IMR-90 (cell line): ENCODE measurements at regions not wholly inside any gene's neighbourhood (a gene's known extent, or its start where the extent isn't known, plus 50 kb on each side); places are given as distances from the start of the nearest gene placed in this dataset.

Experiments used
- CHD1 ChIP-seq: IDR thresholded peaks from 2 replicates; pipeline ENCODE4 v1.6.1; 2012; ENCODE audit warnings: low read depth, low read length, improper control_type of control experiment
- CTCF ChIP-seq: conservative IDR thresholded peaks from 2 replicates; pipeline ENCODE4 v1.5.1; 2012; ENCODE audit warnings: mild to moderate bottlenecking, low read depth, low read length, improper control_type of control experiment
- MAZ ChIP-seq: IDR thresholded peaks from 2 replicates; pipeline ENCODE4 v1.6.1; 2012; ENCODE audit warnings: low read depth, mild to moderate bottlenecking, low read length, improper control_type of control experiment, moderate library complexity, borderline replicate concordance
- MXI1 ChIP-seq: IDR thresholded peaks from 2 replicates; pipeline ENCODE4 v1.6.1; 2012; ENCODE audit warnings: low read depth, mild to moderate bottlenecking, low read length, moderate library complexity, borderline replicate concordance
- POLR2A ChIP-seq: IDR thresholded peaks from 2 replicates; pipeline ENCODE4 v1.6.1; 2012; ENCODE audit warnings: mild to moderate bottlenecking, low read depth, low read length
- RAD21 ChIP-seq: IDR thresholded peaks from 2 replicates; pipeline ENCODE4 v1.6.1; 2012; ENCODE audit warnings: low read length, improper control_type of control experiment
- RCOR1 ChIP-seq: IDR thresholded peaks from 2 replicates; pipeline ENCODE4 v1.6.1; 2012; ENCODE audit warnings: mild to moderate bottlenecking, low read length, improper control_type of control experiment; ENCODE audit not compliant: insufficient replicate concordance
- RFX5 ChIP-seq: IDR thresholded peaks from 2 replicates; pipeline ENCODE4 v1.8.0; 2012; ENCODE audit warnings: low read depth, mild to moderate bottlenecking, low read length, moderate library complexity
- SMC3 ChIP-seq: fragments of 150-350 bp; IDR thresholded peaks from 2 replicates; pipeline ENCODE4 v1.6.1; 2016; ENCODE audit warnings: low read depth, mild to moderate bottlenecking, antibody characterized with exemption, low read length, moderate library complexity
- USF2 ChIP-seq: fragments of 150-350 bp; IDR thresholded peaks from 2 replicates; pipeline ENCODE4 v1.6.1; 2017; ENCODE audit warnings: mild to moderate bottlenecking, antibody characterized with exemption, low read length, low read depth

- TF ChIP-seq POLR2A, result no peak
- no peak for TF ChIP-seq CTCF
- no peak for TF ChIP-seq RCOR1
- no peak for TF ChIP-seq RFX5
- no peak for TF ChIP-seq RAD21
- TF ChIP-seq MXI1, result no peak
- no peak for TF ChIP-seq CHD1
- TF ChIP-seq MAZ, result no peak
- no peak for TF ChIP-seq USF2
- no peak for TF ChIP-seq SMC3
These were observed 89.3 kb upstream of the SV2C start for GRCh38 chr5:75993643-75994520.
